Activated naive CD4-positive, alpha-beta T cell treated with anti-CD3 and anti-CD28 coated beads, Interleukin-2, amount 50 U/mL, for 24 hours (primary cell): ENCODE measurements at regions not wholly inside any gene's neighbourhood (a gene's known extent, or its start where the extent isn't known, plus 50 kb on each side); places are given as distances from the start of the nearest gene placed in this dataset.

Experiments
- H3K27ac Mint-ChIP-seq: one replicate; pipeline ENCODE4 v1.8.0; 2021; ENCODE audit warnings: mild to moderate bottlenecking, mixed read lengths
- H3K27me3 Mint-ChIP-seq: one replicate; pipeline ENCODE4 v1.8.0; 2021; ENCODE audit warnings: mixed read lengths
- H3K36me3 Mint-ChIP-seq: one replicate; pipeline ENCODE4 v1.8.0; 2021; ENCODE audit warnings: mixed read lengths
- H3K4me1 Mint-ChIP-seq: one replicate; pipeline ENCODE4 v1.8.0; 2021; ENCODE audit warnings: mixed read lengths
- H3K4me3 Mint-ChIP-seq: one replicate; pipeline ENCODE4 v1.8.0; 2021; ENCODE audit warnings: mild to moderate bottlenecking, mixed read lengths
- H3K9me3 Mint-ChIP-seq: one replicate; pipeline ENCODE4 v1.8.0; 2021; ENCODE audit warnings: mixed read lengths

- Mint-ChIP-seq H3K4me1 (no peaks in the 10 kb centered on the region), H3K27ac (no peak overlapping the region), H3K4me3 (no peak overlapping the region), H3K9me3 (peaks cover 9% of the 10 kb centered on the region), H3K36me3 (no peaks in the 10 kb centered on the region), H3K27me3 (peaks cover 3% of the 10 kb centered on the region)
Observed at GRCh38 chr3:40951636-40952035, 247.7 kb upstream of the CTNNB1 start.

- Mint-ChIP-seq H3K4me3 (no peak overlapping the region), H3K27me3 (peaks cover 5% of the 10 kb centered on the region), H3K9me3 (no peaks in the 10 kb centered on the region), H3K36me3 (peaks cover 2% of the 10 kb centered on the region), H3K27ac (no peak overlapping the region), H3K4me1 (no peaks in the 10 kb centered on the region)
Observed at GRCh38 chr3:40961104-40961857, 238.0 kb upstream of the CTNNB1 start.

GRCh38 chr3:40962721-40963120, 236.6 kb upstream of the CTNNB1 start:
- Mint-ChIP-seq H3K9me3 (peaks cover 1% of the 10 kb centered on the region), H3K27me3 (peaks cover 5% of the 10 kb centered on the region), H3K27ac (no peak overlapping the region), H3K4me1 (no peaks in the 10 kb centered on the region), H3K4me3 (no peak overlapping the region), H3K36me3 (peaks cover 2% of the 10 kb centered on the region)

- Mint-ChIP-seq H3K9me3 (peaks cover 4% of the 10 kb centered on the region), H3K4me3 (no peak overlapping the region), H3K27me3 (peaks cover 17% of the 10 kb centered on the region), H3K4me1 (peaks cover 8% of the 10 kb centered on the region), H3K36me3 (no peaks in the 10 kb centered on the region), H3K27ac (no peak overlapping the region)
Observed at GRCh38 chr3:40968666-40969065, 230.6 kb upstream of the CTNNB1 start.

GRCh38 chr3:40969341-40969740, 230.0 kb upstream of the CTNNB1 start:
- no peak overlapping the region for H3K27ac Mint-ChIP-seq
- H3K36me3 Mint-ChIP-seq: no peaks in the 10 kb centered on the region
- H3K9me3 Mint-ChIP-seq: peaks cover 4% of the 10 kb centered on the region
- no peak overlapping the region for H3K4me3 Mint-ChIP-seq
- peaks cover 8% of the 10 kb centered on the region for H3K4me1 Mint-ChIP-seq
- peaks cover 16% of the 10 kb centered on the region for H3K27me3 Mint-ChIP-seq

- Mint-ChIP-seq H3K27me3 (peaks cover 14% of the 10 kb centered on the region), H3K4me3 (no peak overlapping the region), H3K27ac (no peak overlapping the region), H3K9me3 (peaks cover 4% of the 10 kb centered on the region), H3K4me1 (peaks cover 8% of the 10 kb centered on the region), H3K36me3 (no peaks in the 10 kb centered on the region)
Observed at GRCh38 chr3:40969756-40970466, 229.4 kb upstream of the CTNNB1 start.

- no peak overlapping the region for H3K27ac Mint-ChIP-seq
- peaks cover 14% of the 10 kb centered on the region for H3K27me3 Mint-ChIP-seq
- H3K36me3 Mint-ChIP-seq: no peaks in the 10 kb centered on the region
- peaks cover 8% of the 10 kb centered on the region for H3K4me1 Mint-ChIP-seq
- peaks cover 4% of the 10 kb centered on the region for H3K9me3 Mint-ChIP-seq
- H3K4me3 Mint-ChIP-seq: no peak overlapping the region
Observed at GRCh38 chr3:40971191-40972168, 227.8 kb upstream of the CTNNB1 start.

GRCh38 chr3:40972350-40972749, 227.0 kb upstream of the CTNNB1 start:
- Mint-ChIP-seq H3K27me3 (peaks cover 14% of the 10 kb centered on the region), H3K27ac (no peak overlapping the region), H3K4me3 (no peak overlapping the region), H3K4me1 (peaks cover 8% of the 10 kb centered on the region), H3K36me3 (no peaks in the 10 kb centered on the region), H3K9me3 (peaks cover 4% of the 10 kb centered on the region)

- H3K9me3 Mint-ChIP-seq: no peaks in the 10 kb centered on the region
- H3K27me3 Mint-ChIP-seq: peaks cover 9% of the 10 kb centered on the region
- H3K27ac Mint-ChIP-seq: no peak overlapping the region
- H3K4me3 Mint-ChIP-seq: no peak overlapping the region
- no peaks in the 10 kb centered on the region for H3K36me3 Mint-ChIP-seq
- H3K4me1 Mint-ChIP-seq: peaks cover 8% of the 10 kb centered on the region
Observed at GRCh38 chr3:40973141-40973540, 226.2 kb upstream of the CTNNB1 start.

- no peak overlapping the region for H3K4me3 Mint-ChIP-seq
- no peak overlapping the region for H3K27ac Mint-ChIP-seq
- H3K27me3 Mint-ChIP-seq: peaks cover 5% of the 10 kb centered on the region
- no peaks in the 10 kb centered on the region for H3K9me3 Mint-ChIP-seq
- H3K36me3 Mint-ChIP-seq: no peaks in the 10 kb centered on the region
- H3K4me1 Mint-ChIP-seq: peaks cover 13% of the 10 kb centered on the region
Observed at GRCh38 chr3:40975711-40976121, 223.6 kb upstream of the CTNNB1 start.

GRCh38 chr3:40976241-40976640, 223.1 kb upstream of the CTNNB1 start:
- Mint-ChIP-seq H3K27ac (no peak overlapping the region), H3K36me3 (no peaks in the 10 kb centered on the region), H3K4me3 (no peak overlapping the region), H3K4me1 (peaks cover 13% of the 10 kb centered on the region), H3K27me3 (peaks cover 5% of the 10 kb centered on the region), H3K9me3 (no peaks in the 10 kb centered on the region)

GRCh38 chr3:40978442-40978841, 220.9 kb upstream of the CTNNB1 start:
- H3K4me3 Mint-ChIP-seq: no peak overlapping the region
- peaks cover 9% of the 10 kb centered on the region for H3K27me3 Mint-ChIP-seq
- no peak overlapping the region for H3K27ac Mint-ChIP-seq
- H3K4me1 Mint-ChIP-seq: peaks cover 9% of the 10 kb centered on the region
- no peaks in the 10 kb centered on the region for H3K36me3 Mint-ChIP-seq
- H3K9me3 Mint-ChIP-seq: no peaks in the 10 kb centered on the region

- no peak overlapping the region for H3K4me3 Mint-ChIP-seq
- H3K36me3 Mint-ChIP-seq: no peaks in the 10 kb centered on the region
- peaks cover 9% of the 10 kb centered on the region for H3K4me1 Mint-ChIP-seq
- peaks cover 9% of the 10 kb centered on the region for H3K27me3 Mint-ChIP-seq
- H3K27ac Mint-ChIP-seq: no peak overlapping the region
- H3K9me3 Mint-ChIP-seq: no peaks in the 10 kb centered on the region
Observed at GRCh38 chr3:40979962-40980361, 219.3 kb upstream of the CTNNB1 start.

- Mint-ChIP-seq H3K9me3 (no peaks in the 10 kb centered on the region), H3K27me3 (peaks cover 10% of the 10 kb centered on the region), H3K4me1 (peaks cover 9% of the 10 kb centered on the region), H3K36me3 (no peaks in the 10 kb centered on the region), H3K27ac (no peak overlapping the region), H3K4me3 (no peak overlapping the region)
Observed at GRCh38 chr3:40980467-40980866, 218.8 kb upstream of the CTNNB1 start.

- Mint-ChIP-seq H3K27ac (no peak overlapping the region), H3K4me3 (no peak overlapping the region), H3K27me3 (peaks cover 7% of the 10 kb centered on the region), H3K9me3 (no peaks in the 10 kb centered on the region), H3K36me3 (no peaks in the 10 kb centered on the region), H3K4me1 (peaks cover 9% of the 10 kb centered on the region)
Observed at GRCh38 chr3:40985195-40985594, 214.1 kb upstream of the CTNNB1 start.
